GM19043 (cell line): ENCODE measurements at regions not wholly inside any gene's neighbourhood (a gene's known extent, or its start where the extent isn't known, plus 50 kb on each side); places are given as distances from the start of the nearest gene placed in this dataset.
"Not testable (repeated sequence)": the region's sequence is repeated elsewhere in the genome, so short reads cannot be mapped to it uniquely, and the experiment has no call there.

ENCODE experiments used
- ATAC-seq: cut with Tn5 transposase; IDR thresholded peaks from one replicate; pipeline ENCODE4 v1.9.1; 2021; ENCODE audit warnings: low read depth; ENCODE audit not compliant: unreplicated experiment

- ATAC-seq = no peak
Observed at GRCh38 chr14:84922370-84922769, 607.6 kb upstream of the FLRT2 start.

GRCh38 chr14:84926656-84927055 is 603.3 kb upstream of the FLRT2 start:
- ATAC-seq = no peak

GRCh38 chr14:84927096-84927827 is 602.7 kb upstream of the FLRT2 start:
- no peak for ATAC-seq

- ATAC-seq = no peak
Observed at GRCh38 chr14:84929086-84929485, 600.9 kb upstream of the FLRT2 start.

- no peak for ATAC-seq
Observed at GRCh38 chr14:84929834-84930233, 600.1 kb upstream of the FLRT2 start.

- ATAC-seq = no peak
Observed at GRCh38 chr14:84937016-84937415, 592.9 kb upstream of the FLRT2 start.

GRCh38 chr14:84937449-84937848 is 592.5 kb upstream of the FLRT2 start:
- ATAC-seq = no peak

GRCh38 chr14:84944901-84945300 is 585.0 kb upstream of the FLRT2 start:
- not testable (repeated sequence) for ATAC-seq

- no peak for ATAC-seq
Observed at GRCh38 chr14:84959851-84960520, 570.0 kb upstream of the FLRT2 start.

GRCh38 chr14:84961637-84962036 is 568.3 kb upstream of the FLRT2 start:
- ATAC-seq = no peak

GRCh38 chr14:84963518-84963917 is 566.4 kb upstream of the FLRT2 start:
- ATAC-seq = no peak

GRCh38 chr14:84965279-84965678 is 564.7 kb upstream of the FLRT2 start:
- no peak for ATAC-seq

GRCh38 chr14:84969501-84969900 is 560.4 kb upstream of the FLRT2 start:
- no peak for ATAC-seq

GRCh38 chr14:84975241-84975902 is 554.6 kb upstream of the FLRT2 start:
- ATAC-seq = no peak

- ATAC-seq = no peak
Observed at GRCh38 chr14:84976805-84977204, 553.1 kb upstream of the FLRT2 start.

GRCh38 chr14:84987042-84987441 is 542.9 kb upstream of the FLRT2 start:
- ATAC-seq = no peak

- ATAC-seq = no peak
Observed at GRCh38 chr14:84988357-84988756, 541.6 kb upstream of the FLRT2 start.

- no peak for ATAC-seq
Observed at GRCh38 chr14:84991021-84991420, 538.9 kb upstream of the FLRT2 start.

GRCh38 chr14:84998216-84998615 is 531.7 kb upstream of the FLRT2 start:
- no peak for ATAC-seq

GRCh38 chr14:85002846-85003245 is 527.1 kb upstream of the FLRT2 start:
- ATAC-seq = no peak

GRCh38 chr14:85003805-85004204 is 526.1 kb upstream of the FLRT2 start:
- no peak for ATAC-seq

GRCh38 chr14:85009506-85009905 is 520.4 kb upstream of the FLRT2 start:
- no peak for ATAC-seq
